IMR-90 (cell line): ENCODE measurements at regions not wholly inside any gene's neighbourhood (a gene's known extent, or its start where the extent isn't known, plus 50 kb on each side); places are given as distances from the start of the nearest gene placed in this dataset.

Experiments used
- ATAC-seq: fragments of 200-7000 bp; cut with Tn5 transposase; 2 replicates; pipeline ENCODE4 v1.9.1; 2020; ENCODE audit warnings: low read depth, mild to moderate bottlenecking, moderate library complexity
- BruUV-seq: library from RNA; stranded (reverse); fragments of 400-500 nt; replicated peaks from 2 replicates; lab custom pipeline; 2021; lab: Mats Ljungman, UMichigan
- CTCF ChIA-PET: fragments of 300-600 bp; formaldehyde crosslinking; extraction: SDS; loops from one replicate; lab custom pipeline; 2021; ENCODE audit warnings: antibody characterized with exemption; lab: Yijun Ruan, JAX
- POLR2A ChIA-PET: fragments of 300-600 bp; sonication (Branson Sonifier 250); formaldehyde crosslinking; loops from one replicate; lab custom pipeline; 2022; ENCODE audit warnings: antibody characterized with exemption; ENCODE audit not compliant: unreplicated experiment; lab: Charles Lee
- DNase-seq: peaks from one replicate; pipeline ENCODE4 v3.0.0; 2013
- H2AFZ ChIP-seq: replicated peaks from 2 replicates; pipeline ENCODE3; 2013; ENCODE audit warnings: low read length, mild to moderate bottlenecking; ENCODE audit not compliant: poor library complexity
- H2AK5ac ChIP-seq: 2 replicates; pipeline ENCODE4 v1.6.1; 2013; ENCODE audit warnings: low read depth, low read length, inconsistent platforms
- H2AK9ac ChIP-seq: replicated peaks from 2 replicates; pipeline ENCODE3; 2013; ENCODE audit warnings: mild to moderate bottlenecking, low read depth, low read length, moderate library complexity; ENCODE audit not compliant: poor library complexity
- H2BK120ac ChIP-seq: 2 replicates; pipeline ENCODE4 v1.6.1; 2013; ENCODE audit warnings: low read depth, low read length, inconsistent platforms
- H2BK15ac ChIP-seq: 3 replicates; pipeline ENCODE4 v1.6.1; 2013; ENCODE audit warnings: low read depth, low read length, inconsistent platforms
- H2BK20ac ChIP-seq: 2 replicates; pipeline ENCODE4 v1.6.1; 2013; ENCODE audit warnings: low read depth, mild to moderate bottlenecking, inconsistent platforms, low read length, moderate library complexity
- H2BK5ac ChIP-seq: 2 replicates; pipeline ENCODE4 v1.6.1; 2013; ENCODE audit warnings: mild to moderate bottlenecking, low read depth, low read length, inconsistent platforms; ENCODE audit not compliant: poor library complexity, severe bottlenecking
- H3K14ac ChIP-seq: replicated peaks from 2 replicates; pipeline ENCODE4 v1.6.1; 2013; ENCODE audit warnings: low read depth, low read length, inconsistent platforms
- H3K18ac ChIP-seq: 2 replicates; pipeline ENCODE4 v1.6.1; 2013; ENCODE audit warnings: low read depth, low read length, control low read depth
- H3K23ac ChIP-seq: 2 replicates; pipeline ENCODE4 v1.6.1; 2013; ENCODE audit warnings: low read depth, low read length, inconsistent platforms
- H3K27ac ChIP-seq: 2 replicates; pipeline ENCODE4 v1.5.1; 2013; ENCODE audit warnings: mild to moderate bottlenecking, control low read depth, low read length; ENCODE audit not compliant: insufficient read depth
- H3K27me3 ChIP-seq: 2 replicates; pipeline ENCODE4 v1.6.1; 2013; ENCODE audit warnings: low read length; ENCODE audit not compliant: control insufficient read depth, insufficient read depth
- H3K36me3 ChIP-seq: 2 replicates; pipeline ENCODE4 v1.6.1; 2013; ENCODE audit warnings: low read length, mixed read lengths; ENCODE audit not compliant: control insufficient read depth, insufficient read depth
- H3K4ac ChIP-seq: 2 replicates; pipeline ENCODE4 v1.6.1; 2013; ENCODE audit warnings: low read depth, low read length, inconsistent platforms
- H3K4me1 ChIP-seq: 2 replicates; pipeline ENCODE4 v1.6.1; 2013; ENCODE audit warnings: low read length, mixed read lengths; ENCODE audit not compliant: control insufficient read depth, insufficient read depth
- H3K4me2 ChIP-seq: 2 replicates; pipeline ENCODE4 v1.6.1; 2013; ENCODE audit warnings: low read depth, mild to moderate bottlenecking, control low read depth, low read length, moderate library complexity
- H3K4me3 ChIP-seq: 2 replicates; pipeline ENCODE4 v1.5.1; 2013; ENCODE audit warnings: low read depth, mild to moderate bottlenecking, control low read depth, low read length, moderate library complexity; ENCODE audit not compliant: insufficient read depth
- H3K56ac ChIP-seq: 2 replicates; pipeline ENCODE4 v1.6.1; 2013; ENCODE audit warnings: low read length, inconsistent platforms; ENCODE audit not compliant: insufficient read depth; ENCODE audit errors: extremely low read depth
- H3K79me1 ChIP-seq, 2 experiments: 2 replicates each; pipeline ENCODE4 v1.6.1; 2013; ENCODE audit warnings: low read length in 2 of 2, inconsistent platforms in 1 of 2, low read depth in 1 of 2
- H3K9ac ChIP-seq: 2 replicates; pipeline ENCODE4 v1.6.1; 2013; ENCODE audit warnings: low read depth, low read length, control low read depth
- H3K9me1 ChIP-seq: 2 replicates; pipeline ENCODE4 v1.6.1; 2013; ENCODE audit warnings: low read length, inconsistent platforms; ENCODE audit not compliant: insufficient read depth
- H3K9me3 ChIP-seq: 2 replicates; pipeline ENCODE4 v1.6.1; 2013; ENCODE audit warnings: low read length; ENCODE audit not compliant: control insufficient read depth, insufficient read depth
- H4K20me1 ChIP-seq: 2 replicates; pipeline ENCODE4 v1.6.1; 2013; ENCODE audit warnings: low read length, inconsistent platforms; ENCODE audit not compliant: insufficient read depth
- H4K5ac ChIP-seq: 2 replicates; pipeline ENCODE4 v1.6.1; 2013; ENCODE audit warnings: mild to moderate bottlenecking, low read depth, low read length, control low read depth
- H4K8ac ChIP-seq, 2 experiments: 2 replicates each; pipeline ENCODE4 v1.6.1; 2013; ENCODE audit warnings: low read depth in 2 of 2, low read length in 2 of 2, control low read depth in 1 of 2, inconsistent platforms in 1 of 2
- H4K91ac ChIP-seq: 2 replicates; pipeline ENCODE4 v1.6.1; 2013; ENCODE audit warnings: low read depth, low read length, inconsistent platforms; ENCODE audit not compliant: insufficient read depth
- BHLHE40 ChIP-seq: fragments of 150-350 bp; IDR thresholded peaks from 2 replicates; pipeline ENCODE4 v1.6.1; 2016; ENCODE audit warnings: mild to moderate bottlenecking, low read depth, low read length
- CEBPB ChIP-seq: IDR thresholded peaks from 2 replicates; pipeline ENCODE4 v1.6.1; 2012; ENCODE audit warnings: low read depth, low read length, improper control_type of control experiment
- CHD1 ChIP-seq: IDR thresholded peaks from 2 replicates; pipeline ENCODE4 v1.6.1; 2012; ENCODE audit warnings: low read depth, low read length, improper control_type of control experiment
- CTCF ChIP-seq: conservative IDR thresholded peaks from 2 replicates; pipeline ENCODE4 v1.5.1; 2012; ENCODE audit warnings: mild to moderate bottlenecking, low read depth, low read length, improper control_type of control experiment
- ELK1 ChIP-seq: fragments of 150-350 bp; IDR thresholded peaks from 2 replicates; pipeline ENCODE4 v1.6.1; 2016; ENCODE audit warnings: low read depth, mild to moderate bottlenecking, low read length, moderate library complexity, borderline replicate concordance
- FOS ChIP-seq: fragments of 150-350 bp; IDR thresholded peaks from 2 replicates; pipeline ENCODE4 v1.6.1; 2016; ENCODE audit warnings: low read depth, low read length
- MAFK ChIP-seq: IDR thresholded peaks from 2 replicates; pipeline ENCODE4 v1.6.1; 2012; ENCODE audit warnings: low read depth, low read length, improper control_type of control experiment
- MAZ ChIP-seq: IDR thresholded peaks from 2 replicates; pipeline ENCODE4 v1.6.1; 2012; ENCODE audit warnings: low read depth, mild to moderate bottlenecking, low read length, improper control_type of control experiment, moderate library complexity, borderline replicate concordance
- MXI1 ChIP-seq: IDR thresholded peaks from 2 replicates; pipeline ENCODE4 v1.6.1; 2012; ENCODE audit warnings: low read depth, mild to moderate bottlenecking, low read length, moderate library complexity, borderline replicate concordance
- NFE2L2 ChIP-seq: fragments of 150-350 bp; IDR thresholded peaks from 2 replicates; pipeline ENCODE4 v1.6.1; 2016; ENCODE audit warnings: low read depth, mild to moderate bottlenecking, low read length
- POLR2A ChIP-seq: IDR thresholded peaks from 2 replicates; pipeline ENCODE4 v1.6.1; 2012; ENCODE audit warnings: mild to moderate bottlenecking, low read depth, low read length
- RAD21 ChIP-seq: IDR thresholded peaks from 2 replicates; pipeline ENCODE4 v1.6.1; 2012; ENCODE audit warnings: low read length, improper control_type of control experiment
- RCOR1 ChIP-seq: IDR thresholded peaks from 2 replicates; pipeline ENCODE4 v1.6.1; 2012; ENCODE audit warnings: mild to moderate bottlenecking, low read length, improper control_type of control experiment; ENCODE audit not compliant: insufficient replicate concordance
- RFX5 ChIP-seq: IDR thresholded peaks from 2 replicates; pipeline ENCODE4 v1.8.0; 2012; ENCODE audit warnings: low read depth, mild to moderate bottlenecking, low read length, moderate library complexity
- SMC3 ChIP-seq: fragments of 150-350 bp; IDR thresholded peaks from 2 replicates; pipeline ENCODE4 v1.6.1; 2016; ENCODE audit warnings: low read depth, mild to moderate bottlenecking, antibody characterized with exemption, low read length, moderate library complexity
- WGBS, 2 experiments: methylation state at CpG; one replicate each; pipeline versions ENCODE4 v1.1.5 to v1.1.7; 2013; ENCODE audit warnings: missing lambda C conversion rate in 2 of 2; ENCODE audit not compliant: insufficient read length in 1 of 2; ENCODE audit errors: extremely low coverage in 2 of 2; 5-methylcytosine and 5-hydroxymethylcytosine counted together
- dilution Hi-C: fragments of 300-500 bp; cut with HindIII; formaldehyde crosslinking; loops from one replicate; pipeline ENCODE4 v1.14.3; 2018; ENCODE audit warnings: low sequenced_read_pairs; ENCODE audit not compliant: unreplicated experiment
- in situ Hi-C: fragments of 300-500 bp; cut with MboI; formaldehyde crosslinking; loops from 3 replicates; pipeline ENCODE4 v1.14.3; 2019; ENCODE audit warnings: low sequenced_read_pairs, inconsistent platforms, mixed read lengths
- intact Hi-C: fragments of 100-400 bp; cut with micrococcal nuclease; formaldehyde crosslinking; loops from 2 replicates; pipeline ENCODE4 v1.10.0; 2022
- TF ChIP-seq, protein P1 (sequence below): fragments of 150-350 bp; IDR thresholded peaks from 2 replicates; pipeline ENCODE4 v1.6.1; 2017; ENCODE audit warnings: mild to moderate bottlenecking, antibody characterized with exemption, low read length, low read depth

GRCh38 chr6:21489826-21490225, 103.7 kb upstream of the SOX4 start:
- no peak overlapping the region for H4K5ac ChIP-seq
- no peaks in the 10 kb centered on the region for H4K20me1 ChIP-seq
- in situ Hi-C loops = no loop called here
- no peak overlapping the region for H2BK15ac ChIP-seq
- H2BK5ac ChIP-seq = no peak overlapping the region
- no CpG with 5 or more reads among the region's 3 CpGs for whole genome bisulfite sequencing, 2 experiments
- H3K4me2 ChIP-seq = no peak overlapping the region
- no peak overlapping the region for H3K23ac ChIP-seq
- no peaks in the 10 kb centered on the region for H3K27me3 ChIP-seq
- H2BK20ac ChIP-seq = no peak overlapping the region
- no peaks in the 10 kb centered on the region for H3K4me1 ChIP-seq
- no peak overlapping the region for H2AK9ac ChIP-seq
- H2AK5ac ChIP-seq = no peak overlapping the region
- no peak for TF ChIP-seq CTCF
- no peak for TF ChIP-seq CHD1
- no peak for TF ChIP-seq RFX5
- no peak for TF ChIP-seq BHLHE40
- TF ChIP-seq, protein P1, sequence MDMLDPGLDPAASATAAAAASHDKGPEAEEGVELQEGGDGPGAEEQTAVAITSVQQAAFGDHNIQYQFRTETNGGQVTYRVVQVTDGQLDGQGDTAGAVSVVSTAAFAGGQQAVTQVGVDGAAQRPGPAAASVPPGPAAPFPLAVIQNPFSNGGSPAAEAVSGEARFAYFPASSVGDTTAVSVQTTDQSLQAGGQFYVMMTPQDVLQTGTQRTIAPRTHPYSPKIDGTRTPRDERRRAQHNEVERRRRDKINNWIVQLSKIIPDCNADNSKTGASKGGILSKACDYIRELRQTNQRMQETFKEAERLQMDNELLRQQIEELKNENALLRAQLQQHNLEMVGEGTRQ = no peak
- no peak for TF ChIP-seq NFE2L2
- TF ChIP-seq MXI1 = no peak
- TF ChIP-seq MAZ = no peak
- TF ChIP-seq ELK1 = no peak
- TF ChIP-seq MAFK = no peak
- no peak for TF ChIP-seq RCOR1
- TF ChIP-seq SMC3 = no peak
- no peak for TF ChIP-seq CEBPB
- TF ChIP-seq FOS = no peak
- no peak for TF ChIP-seq POLR2A
- TF ChIP-seq RAD21 = no peak
- no peak overlapping the region for H4K8ac ChIP-seq
- H3K18ac ChIP-seq = no peak overlapping the region
- H3K56ac ChIP-seq = no peak overlapping the region
- no peak overlapping the region for H3K14ac ChIP-seq
- H3K79me1 ChIP-seq = no peaks in the 10 kb centered on the region
- no peak overlapping the region for H3K4me3 ChIP-seq
- H4K91ac ChIP-seq = no peak overlapping the region
- ATAC-seq = no peak
- no peak overlapping the region for H3K9ac ChIP-seq
- no peak overlapping the region for H3K4ac ChIP-seq
- no peak overlapping the region for H2AFZ ChIP-seq
- dilution Hi-C loops = no loop called here
- H2BK120ac ChIP-seq = no peak overlapping the region
- H3K9me3 ChIP-seq = no peaks in the 10 kb centered on the region
- H3K36me3 ChIP-seq = no peaks in the 10 kb centered on the region
- intact Hi-C loops = no loop called here
- H3K27ac ChIP-seq = no peak overlapping the region
- ChIA-PET CTCF (no interaction called here), POLR2A (no interaction called here)
- H3K9me1 ChIP-seq = no peaks in the 10 kb centered on the region
- BruUV-seq = no TSS peak
- DNase-seq = no peak
